Mucosa of rectum (tissue), 2 donors: ENCODE measurements at regions not wholly inside any gene's neighbourhood (a gene's known extent, or its start where the extent isn't known, plus 50 kb on each side); places are given as distances from the start of the nearest gene placed in this dataset.
A peak's percentile ranks its signal among the peaks of the same experiment; 100 is the strongest.

Experiments used
- H3K27ac ChIP-seq, 2 donors: one replicate each; pipeline ENCODE4 v1.7.0; 2013; ENCODE audit warnings: inconsistent platforms in 2 of 2, low read depth in 2 of 2, low read length in 2 of 2
- H3K27me3 ChIP-seq, 2 donors: one replicate each; pipeline ENCODE4 v1.7.0; 2013; ENCODE audit warnings: low read length in 2 of 2; ENCODE audit not compliant: control insufficient read depth in 2 of 2, insufficient read depth in 2 of 2
- H3K36me3 ChIP-seq, 2 donors: one replicate each; pipeline ENCODE4 v1.7.0; 2013; ENCODE audit warnings: low read length in 2 of 2; ENCODE audit not compliant: control insufficient read depth in 2 of 2, insufficient read depth in 2 of 2
- H3K4me1 ChIP-seq, 2 donors: one replicate each; pipeline ENCODE4 v1.7.0; 2013; ENCODE audit warnings: low read length in 2 of 2, mild to moderate bottlenecking in 1 of 2; ENCODE audit not compliant: control insufficient read depth in 2 of 2, insufficient read depth in 2 of 2
- H3K4me3 ChIP-seq, 2 donors: one replicate each; pipeline ENCODE4 v1.7.0; 2013; ENCODE audit warnings: low read length in 2 of 2
- H3K9ac ChIP-seq, 2 donors: one replicate each; pipeline ENCODE4 v1.7.0; 2013; ENCODE audit warnings: low read length in 2 of 2, low read depth in 1 of 2, mild to moderate bottlenecking in 1 of 2
- H3K9me3 ChIP-seq, 2 donors: one replicate each; pipeline ENCODE4 v1.7.0; 2013; ENCODE audit warnings: low read length in 2 of 2; ENCODE audit not compliant: control insufficient read depth in 2 of 2
- donor health status: healthy.
- donor health status: Normal muscosa, but diverticular disease.

- H3K4me3 ChIP-seq, result no peak overlapping the region
- H3K27me3 ChIP-seq, result no peaks in the 10 kb centered on the region
- peak overlapping the region in 1 of 2 donors; percentile 14 for H3K27ac ChIP-seq
- no peak overlapping the region for H3K9ac ChIP-seq
- peaks cover 0 to 3% of the 10 kb centered on the region in 2 donors for H3K4me1 ChIP-seq
- H3K36me3 ChIP-seq, result no peaks in the 10 kb centered on the region
- no peaks in the 10 kb centered on the region for H3K9me3 ChIP-seq
Measured at GRCh38 chr15:38085931-38086568, 151.6 kb downstream of the TMCO5A start.

- Histone ChIP-seq H3K36me3 (no peaks in the 10 kb centered on the region), H3K4me3 (no peak overlapping the region), H3K9ac (no peak overlapping the region), H3K4me1 (peaks cover 0 to 3% of the 10 kb centered on the region in 2 donors), H3K27me3 (no peaks in the 10 kb centered on the region), H3K27ac (no peak overlapping the region), H3K9me3 (no peaks in the 10 kb centered on the region)
Measured at GRCh38 chr15:38086611-38087010, 152.2 kb downstream of the TMCO5A start.

GRCh38 chr15:38088971-38089370 is 154.5 kb downstream of the TMCO5A start:
- Histone ChIP-seq H3K36me3 (no peaks in the 10 kb centered on the region), H3K27me3 (no peaks in the 10 kb centered on the region), H3K9me3 (no peaks in the 10 kb centered on the region), H3K27ac (no peak overlapping the region), H3K9ac (no peak overlapping the region), H3K4me1 (peaks cover 0 to 3% of the 10 kb centered on the region in 2 donors), H3K4me3 (no peak overlapping the region)

- H3K36me3 ChIP-seq, result no peaks in the 10 kb centered on the region
- no peak overlapping the region for H3K4me3 ChIP-seq
- no peak overlapping the region for H3K27ac ChIP-seq
- H3K4me1 ChIP-seq, result peaks cover 0 to 3% of the 10 kb centered on the region in 2 donors
- no peaks in the 10 kb centered on the region for H3K9me3 ChIP-seq
- H3K27me3 ChIP-seq, result no peaks in the 10 kb centered on the region
- no peak overlapping the region for H3K9ac ChIP-seq
Measured at GRCh38 chr15:38090223-38090622, 155.8 kb downstream of the TMCO5A start.

GRCh38 chr15:38090678-38091077 is 156.2 kb downstream of the TMCO5A start:
- H3K27me3 ChIP-seq, result no peaks in the 10 kb centered on the region
- H3K27ac ChIP-seq, result no peak overlapping the region
- H3K36me3 ChIP-seq, result no peaks in the 10 kb centered on the region
- no peaks in the 10 kb centered on the region for H3K9me3 ChIP-seq
- no peak overlapping the region for H3K4me3 ChIP-seq
- peaks cover 0 to 3% of the 10 kb centered on the region in 2 donors for H3K4me1 ChIP-seq
- H3K9ac ChIP-seq, result no peak overlapping the region

- peaks cover 0 to under 1% of the 10 kb centered on the region in 2 donors for H3K4me1 ChIP-seq
- no peak overlapping the region for H3K4me3 ChIP-seq
- no peak overlapping the region for H3K27ac ChIP-seq
- no peaks in the 10 kb centered on the region for H3K9me3 ChIP-seq
- H3K36me3 ChIP-seq, result no peaks in the 10 kb centered on the region
- no peaks in the 10 kb centered on the region for H3K27me3 ChIP-seq
- no peak overlapping the region for H3K9ac ChIP-seq
Measured at GRCh38 chr15:38091078-38091645, 156.7 kb downstream of the TMCO5A start.

- Histone ChIP-seq H3K9me3 (no peaks in the 10 kb centered on the region), H3K36me3 (no peaks in the 10 kb centered on the region), H3K4me3 (no peak overlapping the region), H3K9ac (no peak overlapping the region), H3K27me3 (no peaks in the 10 kb centered on the region), H3K27ac (no peak overlapping the region), H3K4me1 (no peaks in the 10 kb centered on the region)
Measured at GRCh38 chr15:38093931-38094330, 158.7 kb upstream of the SPRED1 start.

- H3K4me3 ChIP-seq, result no peak overlapping the region
- H3K9me3 ChIP-seq, result no peaks in the 10 kb centered on the region
- H3K4me1 ChIP-seq, result no peaks in the 10 kb centered on the region
- no peaks in the 10 kb centered on the region for H3K36me3 ChIP-seq
- no peak overlapping the region for H3K9ac ChIP-seq
- H3K27me3 ChIP-seq, result no peaks in the 10 kb centered on the region
- no peak overlapping the region for H3K27ac ChIP-seq
Measured at GRCh38 chr15:38102972-38103371, 149.7 kb upstream of the SPRED1 start.

GRCh38 chr15:38103564-38103963 is 149.1 kb upstream of the SPRED1 start:
- Histone ChIP-seq H3K27ac (no peak overlapping the region), H3K4me1 (no peaks in the 10 kb centered on the region), H3K27me3 (no peaks in the 10 kb centered on the region), H3K36me3 (no peaks in the 10 kb centered on the region), H3K4me3 (no peak overlapping the region), H3K9me3 (no peaks in the 10 kb centered on the region), H3K9ac (no peak overlapping the region)

- H3K27me3 ChIP-seq, result no peaks in the 10 kb centered on the region
- H3K9me3 ChIP-seq, result no peaks in the 10 kb centered on the region
- no peaks in the 10 kb centered on the region for H3K4me1 ChIP-seq
- H3K36me3 ChIP-seq, result no peaks in the 10 kb centered on the region
- H3K27ac ChIP-seq, result no peak overlapping the region
- H3K4me3 ChIP-seq, result no peak overlapping the region
- H3K9ac ChIP-seq, result no peak overlapping the region
Measured at GRCh38 chr15:38111070-38111469, 141.6 kb upstream of the SPRED1 start.
